ENCODE measurements at regions not wholly inside any gene's neighbourhood (a gene's known extent, or its start where the extent isn't known, plus 50 kb on each side); places are given as distances from the start of the nearest gene placed in this dataset.

GRCh38 chr4:185987961-185988627, 80.9 kb upstream of the TLR3 start:
- no peak for TF ChIP-seq ZBTB33 (IDR thresholded peaks at IDR 0.05; ENCODE audit: borderline replicate concordance, low read depth)
- TF ChIP-seq MAX (IDR thresholded peaks at IDR 0.05; ENCODE audit: low read depth) = no peak
- no peak overlapping the region for H2AFZ ChIP-seq (ENCODE audit: low read depth)
- no peaks in the 10 kb centered on the region; the same call in 1 of the 2 replicates for H3K9me3 ChIP-seq
- no peaks in the 10 kb centered on the region for H4K20me1 ChIP-seq (ENCODE audit: insufficient read depth)
- POLR2A ChIA-PET = no interaction called here
- no peaks in the 10 kb centered on the region for H3K9me2 ChIP-seq
- 71% methylated on average over 6 of the region's 6 CpGs for WGBS (ENCODE audit: low lambda C conversion rate)
- no peak overlapping the region for H3K9ac ChIP-seq
- H3K4me2 ChIP-seq = no peak overlapping the region
- DNase-seq = no peak
- H3K4me1 ChIP-seq (ENCODE audit: control insufficient read depth in 1 of 2, insufficient read depth in 2 of 2, low read depth in 1 of 2, low read length in 1 of 2) = no peaks in the 10 kb centered on the region
- H3K79me2 ChIP-seq (ENCODE audit: insufficient read depth) = no peaks in the 10 kb centered on the region
- H3K4me3 ChIP-seq (ENCODE audit: low read depth in 2 of 2, low read length in 1 of 2) = no peak overlapping the region
- no peaks in the 10 kb centered on the region for H3K27me3 ChIP-seq (ENCODE audit: insufficient read depth)
- no peaks in the 10 kb centered on the region for H3F3A ChIP-seq (replicated peaks; ENCODE audit: insufficient read depth)
- CTCF ChIA-PET = no interaction called here
- H3K36me3 ChIP-seq (replicated peaks in 1 of 2; ENCODE audit: control insufficient read depth in 1 of 2, insufficient read depth in 2 of 2, low read length in 1 of 2) = no peaks in the 10 kb centered on the region
- H3K27ac ChIP-seq (ENCODE audit: low read depth in 2 of 2, low read length in 1 of 2) = no peak overlapping the region

- H2AFZ ChIP-seq (ENCODE audit: low read depth) = no peak overlapping the region
- no peaks in the 10 kb centered on the region for H3F3A ChIP-seq (replicated peaks; ENCODE audit: insufficient read depth)
- no peaks in the 10 kb centered on the region for H3K79me2 ChIP-seq (ENCODE audit: insufficient read depth)
- H3K9me3 ChIP-seq = no peaks in the 10 kb centered on the region
- no peak overlapping the region for H3K9ac ChIP-seq
- 23% methylated on average over 3 of the region's 3 CpGs for WGBS (ENCODE audit: low lambda C conversion rate)
- H3K4me3 ChIP-seq (ENCODE audit: low read depth in 2 of 2, low read length in 1 of 2) = no peak overlapping the region
- ChIA-PET POLR2A (no interaction called here), CTCF (no interaction called here)
- H3K4me1 ChIP-seq (ENCODE audit: control insufficient read depth in 1 of 2, insufficient read depth in 2 of 2, low read depth in 1 of 2, low read length in 1 of 2) = no peaks in the 10 kb centered on the region
- H3K27me3 ChIP-seq (ENCODE audit: insufficient read depth) = no peaks in the 10 kb centered on the region
- no peak overlapping the region for H3K4me2 ChIP-seq
- no peak overlapping the region for H3K27ac ChIP-seq (ENCODE audit: low read depth in 2 of 2, low read length in 1 of 2)
- H4K20me1 ChIP-seq (ENCODE audit: insufficient read depth) = no peaks in the 10 kb centered on the region
- no peak for DNase-seq
- no peaks in the 10 kb centered on the region for H3K36me3 ChIP-seq (replicated peaks in 1 of 2; ENCODE audit: control insufficient read depth in 1 of 2, insufficient read depth in 2 of 2, low read length in 1 of 2)
- no peaks in the 10 kb centered on the region for H3K9me2 ChIP-seq
- TF ChIP-seq FOSL2 (IDR thresholded peaks at IDR 0.05; ENCODE audit: borderline replicate concordance, low read depth) (no peak), FOXM1 (IDR thresholded peaks at IDR 0.05; ENCODE audit: low read depth) (no peak), TAF1 (IDR thresholded peaks at IDR 0.05; ENCODE audit: borderline replicate concordance, low read depth, low read length) (no peak), REST (IDR thresholded peaks at IDR 0.05; ENCODE audit: low read depth, low read length) (no peak), IRF3 (IDR thresholded peaks at IDR 0.05; ENCODE audit: low read depth, low read length) (no peak), CHD2 (IDR thresholded peaks at IDR 0.05; ENCODE audit: low read length, partially characterized antibody) (no peak), MAX (IDR thresholded peaks at IDR 0.05; ENCODE audit: low read depth) (no peak), GATA2 (CRISPR knock-in tag; IDR thresholded peaks at IDR 0.05) (no peak), YY1 (IDR thresholded peaks at IDR 0.05; ENCODE audit: low read depth) (no peak), POLR2AphosphoS5 (IDR thresholded peaks at IDR 0.05; ENCODE audit: low read depth, low read length) (no peak), SMC3 (IDR thresholded peaks at IDR 0.05; ENCODE audit: low read depth, low read length) (no peak), FOXJ3 (CRISPR knock-in tag; IDR thresholded peaks at IDR 0.05) (no peak), MEF2A (IDR thresholded peaks at IDR 0.05; ENCODE audit: borderline replicate concordance, low read depth) (no peak), ZBTB33 (IDR thresholded peaks at IDR 0.05; ENCODE audit: borderline replicate concordance, low read depth) (no peak), USF2 (IDR thresholded peaks at IDR 0.05; ENCODE audit: borderline replicate concordance, low read depth, low read length) (no peak), JUND (IDR thresholded peaks at IDR 0.05) (no peak)
Observed at GRCh38 chr4:185991770-185992169, 77.2 kb upstream of the TLR3 start.
